ENCODE measurements at regions not wholly inside any gene's neighbourhood (a gene's known extent, or its start where the extent isn't known, plus 50 kb on each side); places are given as distances from the start of the nearest gene placed in this dataset.

- DNase-seq, result no peak
- intact Hi-C loops (cut with DNase I; ENCODE audit: low total_unique reads), result no loop called here
- WGBS, 5 donors, result 49 to 63% (median 57%) methylated on average over 19 of the region's 19 CpGs
- H3K27ac ChIP-seq, result peak overlapping the region in 7 of 8 donors; percentile 39 to 68 (median 61)
- no peaks in the 10 kb centered on the region for H3K36me3 ChIP-seq
- H3K4me3 ChIP-seq, result no peak overlapping the region
- TF ChIP-seq CTCF (IDR thresholded peaks at IDR 0.05 in 8 of 11, conservative IDR thresholded peaks at IDR 0.05 in 3 of 11), result no peak
- TF ChIP-seq POLR2AphosphoS5 (IDR thresholded peaks at IDR 0.05), result peak; percentile 24 to 44 (median 28)
- no peaks in the 10 kb centered on the region for H3K9me3 ChIP-seq
- H3K4me1 ChIP-seq, result peaks cover 18 to 77% (median 58%) of the 10 kb centered on the region in 6 donors
- H3K27me3 ChIP-seq (replicated peaks in 1 of 7), result no peaks in the 10 kb centered on the region
Measured at GRCh38 chr13:40480012-40480914, 186.2 kb downstream of the FOXO1 start.

- TF ChIP-seq CTCF (IDR thresholded peaks at IDR 0.05 in 8 of 11, conservative IDR thresholded peaks at IDR 0.05 in 3 of 11) (no peak), POLR2A (IDR thresholded peaks at IDR 0.05) (no peak), POLR2AphosphoS5 (IDR thresholded peaks at IDR 0.05) (no peak)
- H3K4me3 ChIP-seq, result no peak overlapping the region
- H3K36me3 ChIP-seq, result no peaks in the 10 kb centered on the region
- no peak for DNase-seq
- intact Hi-C loops (cut with DNase I; ENCODE audit: low total_unique reads), result no loop called here
- WGBS, 5 donors, result 50 to 67% (median 56%) methylated on average over 12 of the region's 12 CpGs
- H3K27me3 ChIP-seq (replicated peaks in 1 of 7), result no peaks in the 10 kb centered on the region
- no peaks in the 10 kb centered on the region for H3K9me3 ChIP-seq
- peak overlapping the region in 5 of 8 donors; percentile 60 to 68 (median 65) for H3K27ac ChIP-seq
- peaks cover 18 to 85% (median 66%) of the 10 kb centered on the region in 6 donors for H3K4me1 ChIP-seq
Measured at GRCh38 chr13:40480915-40481516, 185.4 kb downstream of the FOXO1 start.

GRCh38 chr13:40483601-40484000 lies 182.8 kb downstream of the FOXO1 start:
- H3K9me3 ChIP-seq, result no peaks in the 10 kb centered on the region
- WGBS, 5 donors, result 83 to 93% (median 87%) methylated on average over 9 to 13 of the region's 13 CpGs
- H3K27me3 ChIP-seq (replicated peaks in 1 of 7), result no peaks in the 10 kb centered on the region
- intact Hi-C loops (cut with DNase I; ENCODE audit: low total_unique reads), result no loop called here
- H3K4me3 ChIP-seq, result no peak overlapping the region
- TF ChIP-seq POLR2AphosphoS5 (IDR thresholded peaks at IDR 0.05) (peak in 1 of 3 donors; percentile 18), CTCF (IDR thresholded peaks at IDR 0.05 in 8 of 11, conservative IDR thresholded peaks at IDR 0.05 in 3 of 11) (no peak)
- DNase-seq, result no peak
- peaks cover 16 to 72% (median 53%) of the 10 kb centered on the region in 6 donors for H3K4me1 ChIP-seq
- H3K36me3 ChIP-seq, result no peaks in the 10 kb centered on the region
- H3K27ac ChIP-seq, result no peak overlapping the region
